Kidney epithelial cell (primary cell): ENCODE measurements at regions not wholly inside any gene's neighbourhood (a gene's known extent, or its start where the extent isn't known, plus 50 kb on each side); places are given as distances from the start of the nearest gene placed in this dataset.
"Not testable (repeated sequence)": the region's sequence is repeated elsewhere in the genome, so short reads cannot be mapped to it uniquely, and the experiment has no call there.

Experiments
- DNase-seq: peaks from one replicate; pipeline ENCODE4 v3.0.0-alpha.2; 2010; ENCODE audit warnings: low read depth
- H3K27me3 ChIP-seq: 2 replicates; pipeline ENCODE4 v1.6.0; 2011; ENCODE audit warnings: low read length; ENCODE audit not compliant: control insufficient read depth, insufficient read depth
- H3K36me3 ChIP-seq: 2 replicates; pipeline ENCODE4 v1.5.1; 2011; ENCODE audit warnings: low read length; ENCODE audit not compliant: control insufficient read depth, insufficient read depth
- H3K4me3 ChIP-seq: 2 replicates; pipeline ENCODE4 v1.5.1; 2011; ENCODE audit warnings: low read depth, mild to moderate bottlenecking, control low read depth, low read length
- CTCF ChIP-seq: IDR thresholded peaks from 2 replicates; pipeline ENCODE4 v1.5.1; 2011; ENCODE audit warnings: mild to moderate bottlenecking, moderate library complexity, low read length, control low read depth, inconsistent platforms; ENCODE audit not compliant: insufficient read depth, poor library complexity, severe bottlenecking

- Histone ChIP-seq H3K36me3 (no peaks in the 10 kb centered on the region), H3K4me3 (no peak overlapping the region), H3K27me3 (no peaks in the 10 kb centered on the region)
- no peak for TF ChIP-seq CTCF
- DNase-seq = no peak
Measured at GRCh38 chr1:234820597-234820996, 210.6 kb upstream of the IRF2BP2 start.

- H3K36me3 ChIP-seq, H3K4me3 ChIP-seq, H3K27me3 ChIP-seq, DNase-seq: not testable (repeated sequence)
Measured at GRCh38 chr1:234819845-234820244, 209.9 kb upstream of the IRF2BP2 start.

GRCh38 chr1:234818040-234818387, 208.0 kb upstream of the IRF2BP2 start:
- H3K36me3 ChIP-seq, H3K27me3 ChIP-seq, H3K4me3 ChIP-seq, DNase-seq: not testable (repeated sequence)

- not testable (repeated sequence) for H3K4me3 ChIP-seq, H3K36me3 ChIP-seq, H3K27me3 ChIP-seq
- DNase-seq = peak; percentile 61
Measured at GRCh38 chr1:234817313-234818039, 207.5 kb upstream of the IRF2BP2 start.

GRCh38 chr1:234816864-234817263, 206.9 kb upstream of the IRF2BP2 start:
- not testable (repeated sequence) for H3K4me3 ChIP-seq, H3K36me3 ChIP-seq, H3K27me3 ChIP-seq, DNase-seq

- not testable (repeated sequence) for H3K36me3 ChIP-seq, H3K27me3 ChIP-seq, H3K4me3 ChIP-seq, DNase-seq
Measured at GRCh38 chr1:234816186-234816851, 206.3 kb upstream of the IRF2BP2 start.

GRCh38 chr1:234815295-234815815, 205.4 kb upstream of the IRF2BP2 start:
- not testable (repeated sequence) for DNase-seq, H3K4me3 ChIP-seq, H3K36me3 ChIP-seq, H3K27me3 ChIP-seq

- not testable (repeated sequence) for H3K27me3 ChIP-seq, H3K36me3 ChIP-seq, DNase-seq, H3K4me3 ChIP-seq
Measured at GRCh38 chr1:234814235-234814634, 204.3 kb upstream of the IRF2BP2 start.

- not testable (repeated sequence) for H3K27me3 ChIP-seq, H3K36me3 ChIP-seq, H3K4me3 ChIP-seq
- DNase-seq = peak; percentile 86
Measured at GRCh38 chr1:234811824-234812223, 201.8 kb upstream of the IRF2BP2 start.

GRCh38 chr1:234810726-234811125, 200.7 kb upstream of the IRF2BP2 start:
- DNase-seq, H3K4me3 ChIP-seq, H3K36me3 ChIP-seq, H3K27me3 ChIP-seq: not testable (repeated sequence)

GRCh38 chr1:234809854-234810245, 199.9 kb upstream of the IRF2BP2 start:
- H3K36me3 ChIP-seq, DNase-seq, H3K27me3 ChIP-seq, H3K4me3 ChIP-seq: not testable (repeated sequence)

- peak; percentile 70 for DNase-seq
- H3K36me3 ChIP-seq, H3K27me3 ChIP-seq, H3K4me3 ChIP-seq: not testable (repeated sequence)
Measured at GRCh38 chr1:234808943-234809853, 199.2 kb upstream of the IRF2BP2 start.

- not testable (repeated sequence) for H3K4me3 ChIP-seq, H3K36me3 ChIP-seq, DNase-seq, H3K27me3 ChIP-seq
Measured at GRCh38 chr1:234808459-234808858, 198.5 kb upstream of the IRF2BP2 start.
